ENCODE measurements at regions not wholly inside any gene's neighbourhood (a gene's known extent, or its start where the extent isn't known, plus 50 kb on each side); places are given as distances from the start of the nearest gene placed in this dataset.
"Not testable (repeated sequence)": the region's sequence is repeated elsewhere in the genome, so short reads cannot be mapped to it uniquely, and the experiment has no call there.

- H3K4me3 ChIP-seq (ENCODE audit: low read depth, low read length), result no peak overlapping the region
- TF ChIP-seq, protein P1, sequence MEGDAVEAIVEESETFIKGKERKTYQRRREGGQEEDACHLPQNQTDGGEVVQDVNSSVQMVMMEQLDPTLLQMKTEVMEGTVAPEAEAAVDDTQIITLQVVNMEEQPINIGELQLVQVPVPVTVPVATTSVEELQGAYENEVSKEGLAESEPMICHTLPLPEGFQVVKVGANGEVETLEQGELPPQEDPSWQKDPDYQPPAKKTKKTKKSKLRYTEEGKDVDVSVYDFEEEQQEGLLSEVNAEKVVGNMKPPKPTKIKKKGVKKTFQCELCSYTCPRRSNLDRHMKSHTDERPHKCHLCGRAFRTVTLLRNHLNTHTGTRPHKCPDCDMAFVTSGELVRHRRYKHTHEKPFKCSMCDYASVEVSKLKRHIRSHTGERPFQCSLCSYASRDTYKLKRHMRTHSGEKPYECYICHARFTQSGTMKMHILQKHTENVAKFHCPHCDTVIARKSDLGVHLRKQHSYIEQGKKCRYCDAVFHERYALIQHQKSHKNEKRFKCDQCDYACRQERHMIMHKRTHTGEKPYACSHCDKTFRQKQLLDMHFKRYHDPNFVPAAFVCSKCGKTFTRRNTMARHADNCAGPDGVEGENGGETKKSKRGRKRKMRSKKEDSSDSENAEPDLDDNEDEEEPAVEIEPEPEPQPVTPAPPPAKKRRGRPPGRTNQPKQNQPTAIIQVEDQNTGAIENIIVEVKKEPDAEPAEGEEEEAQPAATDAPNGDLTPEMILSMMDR (IDR thresholded peaks at IDR 0.05; ENCODE audit: low read depth, low read length), result no peak
Observed at GRCh38 chrX:35622601-35623000, 175.5 kb upstream of the MAGEB16 start.

DNA sequence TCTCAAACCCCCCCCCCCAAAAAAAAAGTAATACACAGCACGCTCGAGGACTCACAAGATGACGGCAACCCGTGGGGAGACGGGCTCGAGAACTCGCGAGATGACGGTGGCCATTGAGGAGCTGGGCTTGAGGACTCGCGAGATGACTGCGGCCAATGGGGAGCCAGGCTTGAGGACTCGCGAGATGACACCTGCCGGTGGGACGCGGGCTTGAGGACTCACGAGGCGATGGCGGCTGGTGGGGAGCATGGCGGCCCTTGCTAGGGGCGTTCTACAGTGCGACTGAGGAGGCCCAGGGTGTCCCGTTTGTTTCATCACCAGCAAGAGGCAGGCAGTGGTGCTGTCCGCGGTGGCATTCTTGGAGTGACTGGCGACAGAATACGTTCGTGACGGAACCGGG lies 172.4 kb upstream of the MAGEB16 start:
- no peak overlapping the region for H3K4me3 ChIP-seq (ENCODE audit: low read depth, low read length)

GRCh38 chrX:35626124-35626523 lies 172.0 kb upstream of the MAGEB16 start:
- H3K4me3 ChIP-seq (ENCODE audit: low read depth, low read length), result no peak overlapping the region
- TF ChIP-seq, protein P1 (IDR thresholded peaks at IDR 0.05; ENCODE audit: low read depth, low read length), result no peak

More for the DNA sequence above, 172.4 kb upstream of the MAGEB16 start:
- TF ChIP-seq, protein P1 (IDR thresholded peaks at IDR 0.05; ENCODE audit: low read depth, low read length), result no peak

- H3K4me3 ChIP-seq (ENCODE audit: low read depth, low read length), result not testable (repeated sequence)
Observed at GRCh38 chrX:35635971-35636370, 162.2 kb upstream of the MAGEB16 start.

GRCh38 chrX:35664833-35665232 lies 133.3 kb upstream of the MAGEB16 start:
- no peak overlapping the region for H3K4me3 ChIP-seq (ENCODE audit: low read depth, low read length)
- TF ChIP-seq, protein P1 (IDR thresholded peaks at IDR 0.05; ENCODE audit: low read depth, low read length), result no peak

DNA sequence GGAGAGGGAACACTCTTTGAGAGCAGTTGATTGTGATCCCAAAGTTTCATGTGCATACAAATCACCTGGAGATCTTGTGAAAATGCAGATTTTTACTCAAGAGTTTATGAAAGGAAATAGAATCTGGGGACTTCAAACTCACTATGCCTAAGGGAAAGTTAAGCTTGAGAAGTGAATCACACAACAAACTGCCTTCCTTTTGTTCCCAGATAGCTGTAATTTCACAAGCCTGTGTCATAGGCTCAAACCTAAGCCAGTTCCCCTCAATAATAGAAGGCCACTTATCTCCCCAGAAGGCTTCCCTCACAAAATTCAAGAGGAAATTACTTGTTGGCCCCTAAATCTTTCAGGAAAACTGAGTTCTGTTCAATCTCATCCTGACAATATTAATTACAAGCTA lies 132.8 kb upstream of the MAGEB16 start:
- TF ChIP-seq, protein P1 (IDR thresholded peaks at IDR 0.05; ENCODE audit: low read depth, low read length), result no peak

DNA sequence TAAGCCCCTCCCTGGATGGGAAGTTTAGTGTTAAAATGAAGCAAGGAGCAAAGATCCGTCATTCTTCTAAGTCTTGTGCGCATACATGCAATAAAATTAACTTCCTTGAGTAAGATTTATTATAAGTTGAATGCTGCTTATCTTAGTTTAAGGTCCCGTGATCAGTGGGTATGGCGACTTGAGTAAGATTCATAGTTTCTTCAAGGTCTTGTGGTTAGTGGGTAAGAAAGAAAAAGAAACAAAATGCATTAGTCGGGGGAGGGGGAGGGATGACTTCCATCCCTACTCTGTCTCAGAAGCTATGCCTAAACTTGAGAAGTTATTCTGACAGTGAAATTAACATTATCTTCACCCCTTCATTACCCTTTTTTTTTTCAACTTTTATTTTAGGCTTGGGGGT lies 127.3 kb upstream of the MAGEB16 start:
- TF ChIP-seq, protein P1 (IDR thresholded peaks at IDR 0.05; ENCODE audit: low read depth, low read length), result no peak
- no peak overlapping the region for H3K4me3 ChIP-seq (ENCODE audit: low read depth, low read length)

More for the DNA sequence above, 132.8 kb upstream of the MAGEB16 start:
- H3K4me3 ChIP-seq (ENCODE audit: low read depth, low read length), result no peak overlapping the region

DNA sequence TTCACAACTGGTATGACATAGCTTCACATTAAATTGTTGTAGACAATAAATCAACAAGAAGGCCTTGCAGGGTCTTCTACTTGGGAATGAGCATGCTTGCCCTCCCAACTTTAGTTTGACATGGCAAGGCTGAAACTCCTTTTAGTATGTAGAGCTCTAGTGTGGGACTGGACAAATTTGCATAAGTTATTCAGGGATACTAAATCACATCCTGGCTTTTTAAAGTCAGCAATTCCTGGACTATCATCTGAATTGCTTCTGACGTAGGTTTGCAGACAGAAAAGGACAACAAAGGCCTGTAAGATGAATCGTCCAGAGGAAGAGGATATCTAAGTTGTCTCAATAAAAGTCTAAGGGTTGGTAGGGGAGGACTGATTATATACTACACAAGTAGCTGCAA lies 123.0 kb upstream of the MAGEB16 start:
- TF ChIP-seq, protein P1 (IDR thresholded peaks at IDR 0.05; ENCODE audit: low read depth, low read length), result no peak

More for the DNA sequence above, 123.0 kb upstream of the MAGEB16 start:
- no peak overlapping the region for H3K4me3 ChIP-seq (ENCODE audit: low read depth, low read length)
